ENCODE measurements at regions not wholly inside any gene's neighbourhood (a gene's known extent, or its start where the extent isn't known, plus 50 kb on each side); places are given as distances from the start of the nearest gene placed in this dataset.

DNA sequence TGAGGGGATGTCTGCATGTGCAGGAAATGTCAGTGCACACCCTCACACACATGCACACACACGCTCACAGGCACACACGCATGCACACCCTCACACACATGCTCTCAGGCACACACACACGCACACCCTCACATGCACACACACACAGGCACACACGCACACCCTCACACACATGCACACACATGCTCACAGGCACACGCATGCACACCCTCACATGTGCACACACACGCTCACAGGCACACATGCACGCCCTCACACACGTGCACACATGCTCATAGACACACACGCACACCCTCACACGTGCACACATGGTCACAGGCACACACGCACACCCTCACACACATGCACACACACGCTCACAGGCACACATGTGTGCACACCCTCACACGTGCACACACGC lies 77.6 kb upstream of the ZNF469 start:
- peak overlapping the region; percentile 19 for H4K8ac ChIP-seq (ENCODE audit: low read depth, low read length)
- H2BK120ac ChIP-seq (ENCODE audit: low read depth, low read length), result peak overlapping the region; percentile 22
- H3K36me3 ChIP-seq (replicated peaks in 1 of 2; ENCODE audit: control insufficient read depth in 2 of 2, insufficient read depth in 2 of 2, low read length in 2 of 2), result no peaks in the 10 kb centered on the region
- H2BK5ac ChIP-seq (ENCODE audit: low read length), result no peak overlapping the region
- no CpG with 5 or more reads among the region's 14 CpGs for WGBS, 2 donors (ENCODE audit: extremely low coverage in 2 of 2, insufficient read length in 2 of 2, insufficient replicate concordance in 1 of 2)
- peak overlapping the region; percentile 24 for H3K4ac ChIP-seq (ENCODE audit: low read length)
- peaks cover 0 to 2% (median 0%) of the 10 kb centered on the region in 3 experiments for H3K27me3 ChIP-seq (ENCODE audit: control insufficient read depth in 3 of 3, insufficient read depth in 3 of 3, low read depth in 1 of 3, low read length in 3 of 3)
- H3K4me1 ChIP-seq (ENCODE audit: control insufficient read depth in 2 of 2, insufficient read depth in 1 of 2, low read depth in 1 of 2, low read length in 2 of 2), result peaks cover 1 to 16% of the 10 kb centered on the region in 2 donors
- H2BK15ac ChIP-seq (ENCODE audit: low read length), result no peak overlapping the region
- H3K4me3 ChIP-seq (ENCODE audit: low read length in 2 of 2), result peak overlapping the region in 1 of 2 donors; percentile 65
- H3K9me3 ChIP-seq (replicated peaks in 1 of 2; ENCODE audit: control insufficient read depth in 2 of 2, insufficient read depth in 1 of 2, low read depth in 1 of 2, low read length in 2 of 2), result peaks cover 9 to 15% of the 10 kb centered on the region in 2 donors
- H3K9ac ChIP-seq (ENCODE audit: low read depth, low read length, poor library complexity), result peak overlapping the region; percentile 73
- H3K14ac ChIP-seq (ENCODE audit: low read length), result peak overlapping the region; percentile 77
- peak overlapping the region; percentile 65 for H3K23ac ChIP-seq (ENCODE audit: low read depth, low read length, poor library complexity)
- H2AFZ ChIP-seq (ENCODE audit: low read length), result no peak overlapping the region
- no peak overlapping the region for H3K27ac ChIP-seq (replicated peaks; ENCODE audit: low read length)
- no peak overlapping the region for H4K91ac ChIP-seq (ENCODE audit: low read depth, low read length, poor library complexity)
- H3K79me1 ChIP-seq (ENCODE audit: low read depth, low read length), result no peaks in the 10 kb centered on the region
- DNase-seq (ENCODE audit: low spot score), result no peak
- no peak overlapping the region for H3K4me2 ChIP-seq (ENCODE audit: insufficient read depth, low read length, poor library complexity, severe bottlenecking)
- H2BK12ac ChIP-seq (ENCODE audit: low read length), result peak overlapping the region; percentile 24
- H2AK5ac ChIP-seq (ENCODE audit: low read depth, low read length), result no peak overlapping the region
- peak overlapping the region; percentile 72 for H3K18ac ChIP-seq (ENCODE audit: low read length)

GRCh38 chr16:88306411-88306810 lies 76.3 kb upstream of the ZNF469 start:
- Histone ChIP-seq H3K23ac (ENCODE audit: low read depth, low read length, poor library complexity) (peak overlapping the region; percentile 29), H3K4me2 (ENCODE audit: insufficient read depth, low read length, poor library complexity, severe bottlenecking) (no peak overlapping the region), H3K79me1 (ENCODE audit: low read depth, low read length) (no peaks in the 10 kb centered on the region), H2BK5ac (ENCODE audit: low read length) (no peak overlapping the region), H3K4me1 (ENCODE audit: control insufficient read depth in 2 of 2, insufficient read depth in 1 of 2, low read depth in 1 of 2, low read length in 2 of 2) (peaks cover 1 to 16% of the 10 kb centered on the region in 2 donors), H2BK15ac (ENCODE audit: low read length) (no peak overlapping the region), H4K91ac (ENCODE audit: low read depth, low read length, poor library complexity) (no peak overlapping the region), H2AFZ (ENCODE audit: low read length) (no peak overlapping the region), H3K9me3 (replicated peaks in 1 of 2; ENCODE audit: control insufficient read depth in 2 of 2, insufficient read depth in 1 of 2, low read depth in 1 of 2, low read length in 2 of 2) (peaks cover 9 to 16% of the 10 kb centered on the region in 2 donors), H3K4ac (ENCODE audit: low read length) (no peak overlapping the region), H2BK12ac (ENCODE audit: low read length) (peak overlapping the region; percentile 69), H3K14ac (ENCODE audit: low read length) (peak overlapping the region; percentile 83), H2AK5ac (ENCODE audit: low read depth, low read length) (no peak overlapping the region), H3K27me3 (ENCODE audit: control insufficient read depth in 3 of 3, insufficient read depth in 3 of 3, low read depth in 1 of 3, low read length in 3 of 3) (peaks cover 0 to 2% (median 0%) of the 10 kb centered on the region in 3 experiments), H3K18ac (ENCODE audit: low read length) (peak overlapping the region; percentile 15), H4K8ac (ENCODE audit: low read depth, low read length) (no peak overlapping the region), H3K4me3 (ENCODE audit: low read length in 2 of 2) (no peak overlapping the region), H3K9ac (ENCODE audit: low read depth, low read length, poor library complexity) (no peak overlapping the region), H2BK120ac (ENCODE audit: low read depth, low read length) (no peak overlapping the region), H3K36me3 (replicated peaks in 1 of 2; ENCODE audit: control insufficient read depth in 2 of 2, insufficient read depth in 2 of 2, low read length in 2 of 2) (no peaks in the 10 kb centered on the region), H3K27ac (replicated peaks; ENCODE audit: low read length) (no peak overlapping the region)
- no CpG with 5 or more reads among the region's 8 CpGs for WGBS, 2 donors (ENCODE audit: extremely low coverage in 2 of 2, insufficient read length in 2 of 2, insufficient replicate concordance in 1 of 2)
- no peak for DNase-seq (ENCODE audit: low spot score)

DNA sequence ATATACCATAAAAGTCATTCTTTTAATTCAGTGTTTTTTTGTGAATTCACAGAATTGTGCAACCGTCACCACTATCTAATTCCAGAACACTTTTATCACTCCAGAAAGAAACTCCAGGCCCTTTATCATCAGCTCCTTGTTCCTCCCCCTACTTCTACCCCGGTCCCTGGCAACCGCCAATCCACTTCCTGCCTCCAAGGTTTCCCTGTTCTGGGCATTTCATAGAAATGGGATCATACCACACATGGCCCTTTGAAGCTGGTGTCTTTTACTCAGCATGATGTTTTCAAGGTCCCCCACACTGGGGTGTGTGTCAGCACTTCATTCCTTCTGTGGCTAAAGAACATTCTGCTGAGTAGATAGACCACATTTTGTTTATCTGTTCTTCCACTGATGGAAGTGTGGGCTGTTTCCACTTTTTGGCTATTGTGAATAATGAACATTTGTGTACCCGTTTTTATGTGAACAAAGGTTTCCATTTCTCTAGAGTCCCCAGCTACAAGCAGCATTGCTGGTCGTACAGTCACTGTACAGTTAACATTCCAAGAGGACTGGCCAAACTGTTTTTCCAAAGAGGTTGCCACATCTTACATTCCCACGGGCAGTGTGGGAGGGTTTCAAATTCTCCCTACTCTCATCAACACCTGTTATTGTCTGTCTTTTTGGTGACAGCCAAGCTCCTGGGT lies 75.8 kb upstream of the ZNF469 start:
- H3K14ac ChIP-seq (ENCODE audit: low read length), result no peak overlapping the region
- DNase-seq (ENCODE audit: low spot score), result no peak
- H4K8ac ChIP-seq (ENCODE audit: low read depth, low read length), result no peak overlapping the region
- no peak overlapping the region for H3K9ac ChIP-seq (ENCODE audit: low read depth, low read length, poor library complexity)
- H2BK120ac ChIP-seq (ENCODE audit: low read depth, low read length), result no peak overlapping the region
- H3K9me3 ChIP-seq (replicated peaks in 1 of 2; ENCODE audit: control insufficient read depth in 2 of 2, insufficient read depth in 1 of 2, low read depth in 1 of 2, low read length in 2 of 2), result peaks cover 9 to 18% of the 10 kb centered on the region in 2 donors
- H2BK15ac ChIP-seq (ENCODE audit: low read length), result no peak overlapping the region
- H3K4ac ChIP-seq (ENCODE audit: low read length), result no peak overlapping the region
- peaks cover 1 to 16% of the 10 kb centered on the region in 2 donors for H3K4me1 ChIP-seq (ENCODE audit: control insufficient read depth in 2 of 2, insufficient read depth in 1 of 2, low read depth in 1 of 2, low read length in 2 of 2)
- WGBS, 2 donors (ENCODE audit: extremely low coverage in 2 of 2, insufficient read length in 2 of 2, insufficient replicate concordance in 1 of 2), result no CpG with 5 or more reads among the region's 6 CpGs
- no peak overlapping the region for H2AFZ ChIP-seq (ENCODE audit: low read length)
- H3K27me3 ChIP-seq (ENCODE audit: control insufficient read depth in 3 of 3, insufficient read depth in 3 of 3, low read depth in 1 of 3, low read length in 3 of 3), result peaks cover 0 to 2% (median 0%) of the 10 kb centered on the region in 3 experiments
- H4K91ac ChIP-seq (ENCODE audit: low read depth, low read length, poor library complexity), result no peak overlapping the region
- H3K4me3 ChIP-seq (ENCODE audit: low read length in 2 of 2), result no peak overlapping the region
- no peaks in the 10 kb centered on the region for H3K36me3 ChIP-seq (replicated peaks in 1 of 2; ENCODE audit: control insufficient read depth in 2 of 2, insufficient read depth in 2 of 2, low read length in 2 of 2)
- H3K4me2 ChIP-seq (ENCODE audit: insufficient read depth, low read length, poor library complexity, severe bottlenecking), result no peak overlapping the region
- no peak overlapping the region for H2BK5ac ChIP-seq (ENCODE audit: low read length)
- no peak overlapping the region for H3K27ac ChIP-seq (replicated peaks; ENCODE audit: low read length)
- H3K79me1 ChIP-seq (ENCODE audit: low read depth, low read length), result no peaks in the 10 kb centered on the region
- H2AK5ac ChIP-seq (ENCODE audit: low read depth, low read length), result no peak overlapping the region
- H2BK12ac ChIP-seq (ENCODE audit: low read length), result no peak overlapping the region
- H3K23ac ChIP-seq (ENCODE audit: low read depth, low read length, poor library complexity), result no peak overlapping the region
- H3K18ac ChIP-seq (ENCODE audit: low read length), result no peak overlapping the region

DNA sequence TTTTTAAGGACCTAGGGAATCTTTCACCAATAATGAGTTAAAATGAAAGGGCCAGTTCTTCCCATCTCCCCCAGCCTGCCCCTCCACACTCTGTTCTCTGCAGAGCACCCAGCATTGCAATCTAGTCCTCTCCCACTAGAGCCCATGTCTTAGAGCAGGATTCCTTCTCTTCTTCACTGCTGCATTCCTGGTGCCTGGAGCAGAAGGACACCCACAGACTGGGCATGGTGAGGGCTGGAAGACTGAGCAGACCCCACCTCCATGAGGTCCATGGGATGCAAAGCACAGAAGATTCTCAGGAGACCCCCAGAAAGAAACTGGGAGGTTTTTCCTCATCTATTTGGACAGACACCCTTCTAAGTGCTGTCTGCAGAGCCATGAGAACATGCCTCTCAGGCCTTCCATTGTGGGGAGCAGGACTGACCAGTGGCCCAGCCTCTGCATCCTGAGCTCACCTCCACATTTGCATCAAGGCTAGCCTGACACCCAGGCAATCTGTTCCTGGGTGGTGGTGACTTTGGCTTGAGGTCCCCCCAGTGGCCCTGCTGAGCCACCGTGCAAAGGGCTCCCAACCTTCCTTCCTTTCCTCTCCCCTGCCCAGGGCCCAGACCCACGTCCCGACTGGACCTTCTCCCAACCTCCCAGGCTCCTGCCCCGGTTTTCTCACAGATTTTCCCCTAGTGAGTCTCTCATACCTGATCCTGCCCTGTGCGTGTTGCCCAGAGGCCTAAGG lies 74.2 kb upstream of the ZNF469 start:
- H3K27me3 ChIP-seq (ENCODE audit: control insufficient read depth in 3 of 3, insufficient read depth in 3 of 3, low read depth in 1 of 3, low read length in 3 of 3), result peaks cover 0 to 2% (median 0%) of the 10 kb centered on the region in 3 experiments
- no peak overlapping the region for H2BK12ac ChIP-seq (ENCODE audit: low read length)
- no peak overlapping the region for H2BK120ac ChIP-seq (ENCODE audit: low read depth, low read length)
- DNase-seq (ENCODE audit: low spot score), result no peak
- no peak overlapping the region for H3K23ac ChIP-seq (ENCODE audit: low read depth, low read length, poor library complexity)
- H2BK15ac ChIP-seq (ENCODE audit: low read length), result no peak overlapping the region
- H4K91ac ChIP-seq (ENCODE audit: low read depth, low read length, poor library complexity), result no peak overlapping the region
- H2AFZ ChIP-seq (ENCODE audit: low read length), result no peak overlapping the region
- peak overlapping the region; percentile 35 for H3K18ac ChIP-seq (ENCODE audit: low read length)
- no peak overlapping the region for H4K8ac ChIP-seq (ENCODE audit: low read depth, low read length)
- H3K14ac ChIP-seq (ENCODE audit: low read length), result no peak overlapping the region
- no peak overlapping the region for H3K4me2 ChIP-seq (ENCODE audit: insufficient read depth, low read length, poor library complexity, severe bottlenecking)
- H3K4me1 ChIP-seq (ENCODE audit: control insufficient read depth in 2 of 2, insufficient read depth in 1 of 2, low read depth in 1 of 2, low read length in 2 of 2), result peaks cover 1 to 16% of the 10 kb centered on the region in 2 donors
- no peaks in the 10 kb centered on the region for H3K79me1 ChIP-seq (ENCODE audit: low read depth, low read length)
- H3K4me3 ChIP-seq (ENCODE audit: low read length in 2 of 2), result no peak overlapping the region
- H2AK5ac ChIP-seq (ENCODE audit: low read depth, low read length), result no peak overlapping the region
- H3K9me3 ChIP-seq (replicated peaks in 1 of 2; ENCODE audit: control insufficient read depth in 2 of 2, insufficient read depth in 1 of 2, low read depth in 1 of 2, low read length in 2 of 2), result peaks cover 8 to 20% of the 10 kb centered on the region in 2 donors
- H2BK5ac ChIP-seq (ENCODE audit: low read length), result no peak overlapping the region
- no peak overlapping the region for H3K4ac ChIP-seq (ENCODE audit: low read length)
- no peak overlapping the region for H3K27ac ChIP-seq (replicated peaks; ENCODE audit: low read length)
- H3K9ac ChIP-seq (ENCODE audit: low read depth, low read length, poor library complexity), result no peak overlapping the region
- no peaks in the 10 kb centered on the region for H3K36me3 ChIP-seq (replicated peaks in 1 of 2; ENCODE audit: control insufficient read depth in 2 of 2, insufficient read depth in 2 of 2, low read length in 2 of 2)
- WGBS, 2 donors (ENCODE audit: extremely low coverage in 2 of 2, insufficient read length in 2 of 2, insufficient replicate concordance in 1 of 2), result no CpG with 5 or more reads among the region's 5 CpGs

All from neuronal stem cell (in vitro differentiated cells).